Mesenteric fat pad (tissue), 1 donor: ENCODE measurements at regions not wholly inside any gene's neighbourhood (a gene's known extent, or its start where the extent isn't known, plus 50 kb on each side); places are given as distances from the start of the nearest gene placed in this dataset.
"Not testable (repeated sequence)": the region's sequence is repeated elsewhere in the genome, so short reads cannot be mapped to it uniquely, and the experiment has no call there.

Source experiments
- DNase-seq: peaks from one replicate; pipeline ENCODE4 v3.0.0-alpha.2; 2020; ENCODE audit warnings: low spot score
- donor health status: DM: yes; HTN: yes; CAD: no.

- DNase-seq = no peak
Observed at GRCh38 chr5:104967806-104968410, 1405.3 kb upstream of the NUDT12 start.

- DNase-seq = no peak
Observed at GRCh38 chr5:104965006-104965405, 1402.4 kb upstream of the NUDT12 start.

DNA sequence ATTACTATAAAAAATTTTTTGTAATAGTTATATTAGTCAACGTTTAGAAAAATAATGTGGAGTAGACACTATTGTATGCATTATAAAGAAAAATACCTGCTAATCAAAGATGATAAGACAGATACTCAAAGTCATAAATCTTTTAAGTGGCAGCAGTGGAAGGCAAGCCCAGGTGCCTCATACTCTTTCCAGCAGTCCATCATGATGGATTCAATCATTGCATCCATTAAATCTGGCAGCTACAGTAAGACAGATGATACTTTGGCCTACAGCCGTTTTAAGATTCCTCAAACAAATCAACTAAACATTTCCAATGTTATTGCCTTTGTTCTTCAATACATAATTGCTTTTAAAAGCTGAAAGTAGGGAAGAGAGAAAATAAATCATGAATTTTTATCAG lies 1392.9 kb upstream of the NUDT12 start:
- DNase-seq = no peak

GRCh38 chr5:104952876-104953275 lies 1390.3 kb upstream of the NUDT12 start:
- DNase-seq = no peak

DNA sequence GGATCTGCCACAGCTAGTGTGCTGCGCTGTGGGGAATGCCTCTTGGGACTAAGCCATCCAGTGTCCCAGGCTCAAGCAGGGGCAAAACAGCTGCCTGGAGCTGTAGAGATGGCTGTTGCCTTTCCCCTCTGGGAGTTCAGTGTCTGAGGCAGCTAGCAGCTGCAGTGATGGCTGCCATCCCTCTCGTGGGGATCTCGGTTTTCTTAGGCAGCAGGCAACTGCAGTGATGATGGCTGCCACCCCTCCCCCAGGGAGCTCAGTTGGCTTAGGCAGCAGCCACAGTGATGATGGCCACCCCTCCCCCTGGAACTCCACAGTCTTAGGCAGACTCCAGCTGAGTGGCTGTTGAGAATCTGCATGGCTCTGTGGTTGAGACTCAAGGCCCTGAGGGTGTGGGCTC lies 1389.2 kb upstream of the NUDT12 start:
- no peak for DNase-seq

- no peak for DNase-seq
Observed at GRCh38 chr5:104947076-104947475, 1384.5 kb upstream of the NUDT12 start.

GRCh38 chr5:104942735-104943134 lies 1380.1 kb upstream of the NUDT12 start:
- DNase-seq = no peak

DNA sequence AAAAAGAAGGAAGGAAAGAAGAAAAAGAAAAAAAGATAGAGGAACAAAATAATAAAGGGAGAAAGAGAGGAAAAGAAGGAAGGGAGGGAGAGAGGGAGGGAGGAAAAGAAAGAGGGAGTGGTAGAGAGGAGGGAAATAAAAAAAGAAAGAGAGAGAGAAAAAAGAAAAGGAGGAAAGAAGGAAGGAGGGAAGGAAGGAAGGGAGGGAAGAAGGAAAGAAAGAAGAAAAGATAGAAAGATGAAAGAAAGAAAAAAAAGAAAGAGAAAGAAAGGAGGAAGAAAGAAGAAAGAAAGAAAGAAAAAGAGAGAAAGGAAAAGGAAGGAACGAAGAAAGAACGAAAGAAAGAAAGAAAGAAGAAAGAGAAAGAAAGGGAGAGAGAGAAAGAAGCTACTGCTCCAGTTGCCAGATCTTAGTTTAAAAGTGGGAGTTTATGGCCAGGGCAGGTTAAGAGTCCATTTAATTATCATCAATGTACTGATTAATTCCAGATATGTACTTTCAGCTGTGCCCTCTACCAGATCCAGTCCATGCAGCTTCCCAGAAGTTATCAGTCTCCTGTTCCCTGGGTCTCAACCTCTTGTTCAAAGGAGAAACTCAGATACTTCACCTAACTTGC lies 1378.5 kb upstream of the NUDT12 start:
- no peak for DNase-seq

DNA sequence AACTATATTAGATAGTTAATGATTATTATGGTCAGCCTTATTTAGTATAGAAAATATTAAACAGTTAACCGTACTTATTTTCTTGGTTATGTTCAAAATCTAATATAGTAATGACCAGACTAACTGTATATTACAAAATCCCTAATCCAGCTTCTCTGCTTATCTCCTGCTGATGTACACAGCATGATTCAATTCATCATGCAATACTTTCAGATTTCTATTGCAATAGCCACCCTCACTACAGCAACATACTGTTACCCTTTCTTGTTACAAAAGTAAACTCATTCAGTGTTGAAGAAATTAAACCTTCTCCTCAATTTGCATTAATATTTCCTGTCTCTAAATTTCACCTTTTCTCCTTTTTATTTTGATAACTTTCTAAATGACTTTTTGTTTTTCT lies 1375.0 kb upstream of the NUDT12 start:
- DNase-seq = no peak

DNA sequence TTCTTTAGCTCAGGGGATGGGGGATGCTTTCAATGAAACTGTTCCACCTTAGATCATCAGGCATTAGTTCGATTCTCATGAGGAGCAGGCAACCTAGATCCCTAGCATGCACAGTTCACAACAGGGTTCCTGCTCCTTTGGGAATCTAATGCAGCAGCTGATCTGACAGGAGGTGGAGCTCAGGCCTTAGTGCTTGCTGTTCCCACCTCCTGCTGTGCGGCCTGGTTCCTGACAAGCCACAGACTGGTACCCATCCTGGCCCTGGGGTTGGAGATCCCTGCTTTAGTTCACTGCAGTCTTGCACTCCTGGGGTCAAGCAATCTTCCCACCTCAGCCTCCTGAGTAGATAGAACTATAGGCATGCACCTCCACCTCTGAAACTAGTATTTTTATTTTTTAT lies 1369.8 kb upstream of the NUDT12 start:
- DNase-seq = no peak

GRCh38 chr5:104928906-104929520 lies 1366.4 kb upstream of the NUDT12 start:
- no peak for DNase-seq

DNA sequence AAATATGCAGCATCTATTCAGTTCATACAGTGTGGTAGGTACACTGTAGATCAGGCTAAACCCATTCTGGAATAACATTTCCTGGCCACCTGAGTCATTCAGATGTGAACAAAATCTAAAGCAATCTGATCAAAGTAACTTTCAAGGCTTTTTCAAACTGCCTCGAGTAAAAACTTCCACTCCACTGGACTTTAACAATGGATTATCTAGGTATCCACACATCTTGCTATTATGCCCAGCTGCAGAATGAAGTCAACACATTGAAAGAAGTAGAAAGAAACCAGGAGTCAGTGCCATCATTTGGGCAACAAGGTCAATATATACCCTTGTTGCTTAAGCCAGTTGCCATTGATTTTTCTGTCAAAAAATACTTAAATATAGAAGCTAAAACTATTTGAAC lies 1352.6 kb upstream of the NUDT12 start:
- DNase-seq = no peak

GRCh38 chr5:104914536-104915070 lies 1352.0 kb upstream of the NUDT12 start:
- DNase-seq = no peak

- DNase-seq = no peak
Observed at GRCh38 chr5:104913841-104914281, 1351.3 kb upstream of the NUDT12 start.

DNA sequence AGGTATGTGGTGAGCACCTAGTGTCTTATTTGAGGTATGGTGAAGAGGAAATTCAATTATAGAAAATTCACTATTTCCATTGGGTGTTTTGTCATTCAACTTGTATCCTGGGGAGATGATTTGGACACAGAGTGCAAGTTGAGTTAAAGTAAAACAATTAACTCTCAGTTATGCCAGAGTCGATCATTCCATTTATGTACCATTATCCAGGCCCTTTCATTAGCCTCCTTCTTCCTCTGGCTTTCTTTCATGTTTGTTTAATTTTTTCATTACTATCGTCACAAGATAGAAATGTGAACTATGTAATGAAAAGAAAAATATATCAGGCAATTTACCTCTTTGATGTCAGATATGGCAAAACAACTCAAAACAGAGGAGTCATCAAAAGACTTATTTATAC lies 1347.2 kb upstream of the NUDT12 start:
- DNase-seq = no peak

- no peak for DNase-seq
Observed at GRCh38 chr5:104904561-104904960, 1342.0 kb upstream of the NUDT12 start.

GRCh38 chr5:104903941-104904340 lies 1341.4 kb upstream of the NUDT12 start:
- DNase-seq = no peak

DNA sequence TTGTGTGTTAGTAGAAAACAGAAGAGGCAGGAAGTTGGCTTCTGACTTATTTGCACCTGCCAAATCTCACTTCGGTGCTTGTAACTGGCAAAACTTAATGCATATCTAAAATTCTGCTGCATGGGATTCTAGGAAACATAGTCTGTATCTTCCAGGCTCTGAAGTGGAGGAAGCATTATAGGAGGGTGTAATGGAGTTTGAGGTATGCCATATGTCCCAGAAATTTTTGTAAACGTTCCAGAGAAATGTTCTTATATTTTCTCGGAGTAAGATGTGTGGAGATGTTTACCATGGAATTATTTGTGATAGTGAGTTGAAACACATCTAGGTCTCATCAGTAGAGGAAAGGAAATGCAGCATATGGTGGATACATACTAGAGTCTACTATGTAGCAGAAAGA lies 1329.0 kb upstream of the NUDT12 start:
- no peak for DNase-seq

- no peak for DNase-seq
Observed at GRCh38 chr5:104890767-104891166, 1328.2 kb upstream of the NUDT12 start.

GRCh38 chr5:104859437-104859836 lies 1296.8 kb upstream of the NUDT12 start:
- no peak for DNase-seq

GRCh38 chr5:104852099-104852498 lies 1289.5 kb upstream of the NUDT12 start:
- not testable (repeated sequence) for DNase-seq

- no peak for DNase-seq
Observed at GRCh38 chr5:104845541-104845940, 1283.0 kb upstream of the NUDT12 start.

DNA sequence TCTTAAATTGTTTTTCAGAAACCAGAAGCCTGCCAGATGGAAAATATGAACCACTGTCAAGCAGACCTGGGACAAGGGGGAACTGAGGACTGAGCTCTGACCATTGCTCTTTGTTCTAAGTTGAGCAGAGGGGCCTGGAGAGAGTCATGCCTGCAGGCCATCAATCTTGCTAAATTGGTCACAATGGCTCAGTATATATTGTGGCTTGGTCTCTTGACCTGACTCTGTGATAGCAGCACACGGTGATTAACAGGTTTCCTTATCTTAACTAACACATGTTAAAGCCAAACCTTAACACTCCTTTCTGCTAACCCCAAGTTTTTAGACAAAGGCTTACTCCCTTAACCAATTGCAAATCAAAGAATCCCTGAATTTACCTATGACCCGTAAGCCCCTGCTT lies 1281.2 kb upstream of the NUDT12 start:
- no peak for DNase-seq
